Suprapubic skin (tissue), 4 donors: ENCODE measurements at regions not wholly inside any gene's neighbourhood (a gene's known extent, or its start where the extent isn't known, plus 50 kb on each side); places are given as distances from the start of the nearest gene placed in this dataset.

Experiments used
- POLR2A ChIP-seq, 2 donors: fragments of 450-650 bp; IDR thresholded peaks; one replicate each; pipeline ENCODE4 v1.6.1; 2017; ENCODE audit warnings: antibody characterized with exemption in 2 of 2, mild to moderate bottlenecking in 2 of 2, moderate library complexity in 2 of 2
- POLR2AphosphoS5 ChIP-seq, 3 donors: sonication (generic); formaldehyde crosslinking; IDR thresholded peaks; one replicate each; pipeline ENCODE4 v1.6.1; 2017; ENCODE audit warnings: antibody characterized with exemption in 3 of 3

DNA sequence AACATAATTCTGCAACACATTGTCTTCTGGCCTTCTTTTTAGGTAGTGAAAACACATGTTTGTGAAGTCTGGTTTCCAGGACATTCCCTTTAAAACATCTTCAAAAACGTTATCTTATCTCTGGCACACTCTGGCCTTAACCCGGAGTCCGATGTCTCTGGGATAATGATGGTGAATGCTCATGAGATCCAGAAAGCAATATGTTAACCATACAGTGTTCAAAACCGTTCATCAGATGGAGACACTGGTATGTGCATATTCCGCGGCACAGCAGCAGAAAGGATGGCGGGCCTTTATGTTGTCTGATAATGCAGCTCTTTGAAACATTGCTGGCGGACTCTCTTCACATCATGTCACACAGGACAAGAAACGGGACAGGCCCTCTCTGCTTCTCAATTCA, 605.2 kb downstream of the CCDC171 start:
- no peak for TF ChIP-seq POLR2AphosphoS5 (IDR thresholded peaks at IDR 0.05)
- TF ChIP-seq POLR2A (IDR thresholded peaks at IDR 0.05) = no peak
